ENCODE measurements at regions not wholly inside any gene's neighbourhood (a gene's known extent, or its start where the extent isn't known, plus 50 kb on each side); places are given as distances from the start of the nearest gene placed in this dataset.
"Not testable (repeated sequence)": the region's sequence is repeated elsewhere in the genome, so short reads cannot be mapped to it uniquely, and the experiment has no call there.

- DNase-seq (ENCODE audit: low spot score) = no peak
- Mint-ChIP-seq H3K4me3 (ENCODE audit: unreplicated experiment) (no peak overlapping the region), H3K36me3 (ENCODE audit: low read depth, unreplicated experiment) (no peaks in the 10 kb centered on the region), H3K27me3 (ENCODE audit: unreplicated experiment) (no peaks in the 10 kb centered on the region), H3K9me3 (ENCODE audit: unreplicated experiment) (peaks cover 7% of the 10 kb centered on the region), H3K4me1 (ENCODE audit: unreplicated experiment) (no peaks in the 10 kb centered on the region), H3K27ac (ENCODE audit: unreplicated experiment) (no peak overlapping the region)
- TF ChIP-seq CTCF (IDR thresholded peaks at IDR 0.05; ENCODE audit: unreplicated experiment) = no peak
Measured at GRCh38 chr21:17697473-17697872, 84.8 kb upstream of the BTG3 start.

- not testable (repeated sequence) for H3K4me3 Mint-ChIP-seq (ENCODE audit: unreplicated experiment)
Measured at GRCh38 chr21:17694416-17694815, 81.7 kb upstream of the BTG3 start.

GRCh38 chr21:17693801-17694200, 81.1 kb upstream of the BTG3 start:
- TF ChIP-seq CTCF (IDR thresholded peaks at IDR 0.05; ENCODE audit: unreplicated experiment) = no peak
- Mint-ChIP-seq H3K4me3 (ENCODE audit: unreplicated experiment) (no peak overlapping the region), H3K27me3 (ENCODE audit: unreplicated experiment) (no peaks in the 10 kb centered on the region), H3K4me1 (ENCODE audit: unreplicated experiment) (no peaks in the 10 kb centered on the region), H3K9me3 (ENCODE audit: unreplicated experiment) (peaks cover 7% of the 10 kb centered on the region), H3K36me3 (ENCODE audit: low read depth, unreplicated experiment) (no peaks in the 10 kb centered on the region), H3K27ac (ENCODE audit: unreplicated experiment) (no peak overlapping the region)
- no peak for DNase-seq (ENCODE audit: low spot score)

More at GRCh38 chr21:17694416-17694815, 81.7 kb upstream of the BTG3 start:
- not testable (repeated sequence) for DNase-seq (ENCODE audit: low spot score); H3K36me3 Mint-ChIP-seq (ENCODE audit: low read depth, unreplicated experiment); H3K4me1 Mint-ChIP-seq (ENCODE audit: unreplicated experiment); H3K27ac Mint-ChIP-seq (ENCODE audit: unreplicated experiment); H3K27me3 Mint-ChIP-seq (ENCODE audit: unreplicated experiment); H3K9me3 Mint-ChIP-seq (ENCODE audit: unreplicated experiment)

GRCh38 chr21:17690078-17690494, 77.4 kb upstream of the BTG3 start:
- no peak for TF ChIP-seq CTCF (IDR thresholded peaks at IDR 0.05; ENCODE audit: unreplicated experiment)
- H3K27ac Mint-ChIP-seq (ENCODE audit: unreplicated experiment) = no peak overlapping the region
- no peaks in the 10 kb centered on the region for H3K4me1 Mint-ChIP-seq (ENCODE audit: unreplicated experiment)
- H3K4me3 Mint-ChIP-seq (ENCODE audit: unreplicated experiment) = no peak overlapping the region
- H3K27me3 Mint-ChIP-seq (ENCODE audit: unreplicated experiment) = no peaks in the 10 kb centered on the region
- H3K36me3 Mint-ChIP-seq (ENCODE audit: low read depth, unreplicated experiment) = no peaks in the 10 kb centered on the region
- DNase-seq (ENCODE audit: low spot score) = no peak
- no peaks in the 10 kb centered on the region for H3K9me3 Mint-ChIP-seq (ENCODE audit: unreplicated experiment)

- no peak for DNase-seq (ENCODE audit: low spot score)
- no peak overlapping the region for H3K27ac Mint-ChIP-seq (ENCODE audit: unreplicated experiment)
- no peaks in the 10 kb centered on the region for H3K9me3 Mint-ChIP-seq (ENCODE audit: unreplicated experiment)
Measured at GRCh38 chr21:17688912-17689874, 76.5 kb upstream of the BTG3 start.

More at GRCh38 chr21:17688912-17689874, 76.5 kb upstream of the BTG3 start:
- no peaks in the 10 kb centered on the region for H3K4me1 Mint-ChIP-seq (ENCODE audit: unreplicated experiment)
- no peak overlapping the region for H3K4me3 Mint-ChIP-seq (ENCODE audit: unreplicated experiment)
- peak; percentile 41 for TF ChIP-seq CTCF (IDR thresholded peaks at IDR 0.05; ENCODE audit: unreplicated experiment)
- no peaks in the 10 kb centered on the region for H3K36me3 Mint-ChIP-seq (ENCODE audit: low read depth, unreplicated experiment)
- H3K27me3 Mint-ChIP-seq (ENCODE audit: unreplicated experiment) = no peaks in the 10 kb centered on the region

Measured in endothelial cell (in vitro differentiated cells).